ENCODE measurements at regions not wholly inside any gene's neighbourhood (a gene's known extent, or its start where the extent isn't known, plus 50 kb on each side); places are given as distances from the start of the nearest gene placed in this dataset.

DNA sequence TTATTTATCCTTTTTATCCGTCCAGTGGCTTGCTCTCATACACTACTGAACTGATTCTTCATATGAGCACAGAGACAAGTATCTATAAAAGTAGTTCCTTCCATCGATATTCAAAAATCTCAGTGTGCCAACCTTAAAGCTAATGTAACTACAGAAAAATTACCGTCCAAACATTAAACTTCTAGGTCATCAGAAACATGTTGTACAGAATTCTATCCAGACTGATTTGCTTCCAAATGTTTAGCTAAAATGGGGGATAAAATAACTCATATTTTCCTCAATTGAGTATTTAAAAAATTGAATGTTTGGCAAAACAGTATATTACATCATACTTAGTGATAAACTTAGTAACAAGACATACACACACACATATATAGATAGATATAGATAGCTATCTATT, 584.7 kb upstream of the SEMA3D start:
- Histone ChIP-seq H3K9ac (ENCODE audit: low read length) (no peak overlapping the region), H4K20me1 (ENCODE audit: insufficient read depth) (no peaks in the 10 kb centered on the region), H2AFZ (ENCODE audit: low read depth, low read length) (no peak overlapping the region), H3K4me2 (ENCODE audit: low read length) (no peak overlapping the region), H3K9me2 (ENCODE audit: insufficient read depth, low read length) (no peaks in the 10 kb centered on the region), H3K9me3 (ENCODE audit: low read length) (no peaks in the 10 kb centered on the region), H3K27me3 (ENCODE audit: insufficient read depth, low read depth, low read length) (no peaks in the 10 kb centered on the region), H3K4me3 (ENCODE audit: low read length) (no peak overlapping the region), H3K79me2 (replicated peaks; ENCODE audit: insufficient read depth, low read length) (no peaks in the 10 kb centered on the region), H3K27ac (ENCODE audit: low read length) (no peak overlapping the region), H3F3A (ENCODE audit: insufficient read depth, low read length, poor library complexity, severe bottlenecking) (no peaks in the 10 kb centered on the region), H3K36me3 (ENCODE audit: insufficient read depth, low read length) (no peaks in the 10 kb centered on the region)
- TF ChIP-seq RAD21 (conservative IDR thresholded peaks at IDR 0.05) (no peak), MXI1 (conservative IDR thresholded peaks at IDR 0.05; ENCODE audit: poor library complexity, severe bottlenecking) (no peak), SMC3 (conservative IDR thresholded peaks at IDR 0.05; ENCODE audit: poor library complexity) (no peak), EP300 (conservative IDR thresholded peaks at IDR 0.05; ENCODE audit: poor library complexity, severe bottlenecking) (no peak), TAF1 (IDR thresholded peaks at IDR 0.05; ENCODE audit: low read depth) (no peak), EZH2 (IDR thresholded peaks at IDR 0.05; ENCODE audit: borderline replicate concordance, insufficient read depth, low read length, poor library complexity, severe bottlenecking) (no peak), POLR2AphosphoS5 (IDR thresholded peaks at IDR 0.05) (no peak)
- TF ChIP-seq, protein P1, sequence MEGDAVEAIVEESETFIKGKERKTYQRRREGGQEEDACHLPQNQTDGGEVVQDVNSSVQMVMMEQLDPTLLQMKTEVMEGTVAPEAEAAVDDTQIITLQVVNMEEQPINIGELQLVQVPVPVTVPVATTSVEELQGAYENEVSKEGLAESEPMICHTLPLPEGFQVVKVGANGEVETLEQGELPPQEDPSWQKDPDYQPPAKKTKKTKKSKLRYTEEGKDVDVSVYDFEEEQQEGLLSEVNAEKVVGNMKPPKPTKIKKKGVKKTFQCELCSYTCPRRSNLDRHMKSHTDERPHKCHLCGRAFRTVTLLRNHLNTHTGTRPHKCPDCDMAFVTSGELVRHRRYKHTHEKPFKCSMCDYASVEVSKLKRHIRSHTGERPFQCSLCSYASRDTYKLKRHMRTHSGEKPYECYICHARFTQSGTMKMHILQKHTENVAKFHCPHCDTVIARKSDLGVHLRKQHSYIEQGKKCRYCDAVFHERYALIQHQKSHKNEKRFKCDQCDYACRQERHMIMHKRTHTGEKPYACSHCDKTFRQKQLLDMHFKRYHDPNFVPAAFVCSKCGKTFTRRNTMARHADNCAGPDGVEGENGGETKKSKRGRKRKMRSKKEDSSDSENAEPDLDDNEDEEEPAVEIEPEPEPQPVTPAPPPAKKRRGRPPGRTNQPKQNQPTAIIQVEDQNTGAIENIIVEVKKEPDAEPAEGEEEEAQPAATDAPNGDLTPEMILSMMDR (IDR thresholded peaks at IDR 0.05; ENCODE audit: poor library complexity, severe bottlenecking) = no peak
- TF ChIP-seq, protein P2, sequence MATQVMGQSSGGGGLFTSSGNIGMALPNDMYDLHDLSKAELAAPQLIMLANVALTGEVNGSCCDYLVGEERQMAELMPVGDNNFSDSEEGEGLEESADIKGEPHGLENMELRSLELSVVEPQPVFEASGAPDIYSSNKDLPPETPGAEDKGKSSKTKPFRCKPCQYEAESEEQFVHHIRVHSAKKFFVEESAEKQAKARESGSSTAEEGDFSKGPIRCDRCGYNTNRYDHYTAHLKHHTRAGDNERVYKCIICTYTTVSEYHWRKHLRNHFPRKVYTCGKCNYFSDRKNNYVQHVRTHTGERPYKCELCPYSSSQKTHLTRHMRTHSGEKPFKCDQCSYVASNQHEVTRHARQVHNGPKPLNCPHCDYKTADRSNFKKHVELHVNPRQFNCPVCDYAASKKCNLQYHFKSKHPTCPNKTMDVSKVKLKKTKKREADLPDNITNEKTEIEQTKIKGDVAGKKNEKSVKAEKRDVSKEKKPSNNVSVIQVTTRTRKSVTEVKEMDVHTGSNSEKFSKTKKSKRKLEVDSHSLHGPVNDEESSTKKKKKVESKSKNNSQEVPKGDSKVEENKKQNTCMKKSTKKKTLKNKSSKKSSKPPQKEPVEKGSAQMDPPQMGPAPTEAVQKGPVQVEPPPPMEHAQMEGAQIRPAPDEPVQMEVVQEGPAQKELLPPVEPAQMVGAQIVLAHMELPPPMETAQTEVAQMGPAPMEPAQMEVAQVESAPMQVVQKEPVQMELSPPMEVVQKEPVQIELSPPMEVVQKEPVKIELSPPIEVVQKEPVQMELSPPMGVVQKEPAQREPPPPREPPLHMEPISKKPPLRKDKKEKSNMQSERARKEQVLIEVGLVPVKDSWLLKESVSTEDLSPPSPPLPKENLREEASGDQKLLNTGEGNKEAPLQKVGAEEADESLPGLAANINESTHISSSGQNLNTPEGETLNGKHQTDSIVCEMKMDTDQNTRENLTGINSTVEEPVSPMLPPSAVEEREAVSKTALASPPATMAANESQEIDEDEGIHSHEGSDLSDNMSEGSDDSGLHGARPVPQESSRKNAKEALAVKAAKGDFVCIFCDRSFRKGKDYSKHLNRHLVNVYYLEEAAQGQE (IDR thresholded peaks at IDR 0.05; ENCODE audit: borderline replicate concordance) = no peak

GRCh38 chr7:85770332-85770731, 583.5 kb upstream of the SEMA3D start:
- H3K9me2 ChIP-seq (ENCODE audit: insufficient read depth, low read length) = no peaks in the 10 kb centered on the region
- H3K27me3 ChIP-seq (ENCODE audit: insufficient read depth, low read depth, low read length) = no peaks in the 10 kb centered on the region
- no peak overlapping the region for H3K9ac ChIP-seq (ENCODE audit: low read length)
- H3K79me2 ChIP-seq (replicated peaks; ENCODE audit: insufficient read depth, low read length) = no peaks in the 10 kb centered on the region
- H3K4me3 ChIP-seq (ENCODE audit: low read length) = no peak overlapping the region
- no peak overlapping the region for H3K4me2 ChIP-seq (ENCODE audit: low read length)
- no peaks in the 10 kb centered on the region for H3K9me3 ChIP-seq (ENCODE audit: low read length)
- no peak overlapping the region for H2AFZ ChIP-seq (ENCODE audit: low read depth, low read length)
- no peaks in the 10 kb centered on the region for H3F3A ChIP-seq (ENCODE audit: insufficient read depth, low read length, poor library complexity, severe bottlenecking)
- H3K36me3 ChIP-seq (ENCODE audit: insufficient read depth, low read length) = no peaks in the 10 kb centered on the region
- TF ChIP-seq POLR2AphosphoS5 (IDR thresholded peaks at IDR 0.05) = no peak
- TF ChIP-seq TAF1 (IDR thresholded peaks at IDR 0.05; ENCODE audit: low read depth) = no peak
- no peak for TF ChIP-seq EP300 (conservative IDR thresholded peaks at IDR 0.05; ENCODE audit: poor library complexity, severe bottlenecking)
- TF ChIP-seq MXI1 (conservative IDR thresholded peaks at IDR 0.05; ENCODE audit: poor library complexity, severe bottlenecking) = no peak
- TF ChIP-seq EZH2 (IDR thresholded peaks at IDR 0.05; ENCODE audit: borderline replicate concordance, insufficient read depth, low read length, poor library complexity, severe bottlenecking) = no peak
- no peak for TF ChIP-seq RAD21 (conservative IDR thresholded peaks at IDR 0.05)
- TF ChIP-seq, protein P1 (IDR thresholded peaks at IDR 0.05; ENCODE audit: poor library complexity, severe bottlenecking) = no peak
- TF ChIP-seq, protein P2 (IDR thresholded peaks at IDR 0.05; ENCODE audit: borderline replicate concordance) = no peak
- no peak for TF ChIP-seq SMC3 (conservative IDR thresholded peaks at IDR 0.05; ENCODE audit: poor library complexity)
- no peaks in the 10 kb centered on the region for H4K20me1 ChIP-seq (ENCODE audit: insufficient read depth)
- no peak overlapping the region for H3K27ac ChIP-seq (ENCODE audit: low read length)
